HG02840 (cell line): ENCODE measurements at regions not wholly inside any gene's neighbourhood (a gene's known extent, or its start where the extent isn't known, plus 50 kb on each side); places are given as distances from the start of the nearest gene placed in this dataset.
"Not testable (repeated sequence)": the region's sequence is repeated elsewhere in the genome, so short reads cannot be mapped to it uniquely, and the experiment has no call there.

Experiments used
- ATAC-seq: cut with Tn5 transposase; IDR thresholded peaks from one replicate; pipeline ENCODE4 v1.9.1; 2021; ENCODE audit warnings: mild to moderate bottlenecking, moderate library complexity, moderate number of reproducible peaks; ENCODE audit not compliant: unreplicated experiment, low FRiP score

DNA sequence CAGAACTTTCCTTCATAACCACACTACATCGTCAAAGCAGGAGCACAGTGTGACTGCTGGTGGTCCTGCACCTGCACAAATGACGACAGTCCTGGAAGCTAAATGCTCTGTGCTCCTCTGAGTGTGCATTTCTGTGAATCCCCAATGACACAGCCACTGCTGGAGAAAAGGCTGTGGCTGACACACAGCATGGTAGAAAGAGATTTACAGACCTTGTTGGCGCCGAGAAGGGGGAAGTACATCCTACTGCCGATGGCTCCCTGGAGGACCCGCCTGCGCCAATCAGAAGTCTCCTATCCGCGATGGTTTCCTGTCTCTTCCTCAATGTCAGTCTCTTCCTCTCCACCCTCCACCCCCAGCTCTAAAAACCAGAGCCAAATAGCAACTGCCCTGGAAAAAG lies 115.4 kb upstream of the RAB4A start:
- ATAC-seq = no peak

DNA sequence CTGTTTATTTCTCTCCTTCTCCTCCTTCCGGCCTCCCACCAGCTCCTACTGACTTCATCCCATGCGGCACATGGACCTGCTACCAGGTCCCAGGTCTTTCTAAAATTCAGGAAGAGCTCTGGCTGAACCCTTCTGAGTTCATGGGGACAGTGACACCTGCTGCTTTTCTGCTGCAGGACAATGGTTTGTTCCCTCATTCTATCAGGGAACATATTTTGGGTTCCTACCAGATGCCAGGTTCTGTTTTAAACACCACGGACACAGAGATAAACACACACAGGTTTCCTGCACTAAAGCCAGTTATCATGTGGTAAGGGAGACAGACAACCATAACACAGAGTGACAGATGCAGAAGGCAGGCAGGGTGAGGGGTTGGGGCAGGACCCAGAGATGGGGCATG lies 114.0 kb upstream of the RAB4A start:
- no peak for ATAC-seq

DNA sequence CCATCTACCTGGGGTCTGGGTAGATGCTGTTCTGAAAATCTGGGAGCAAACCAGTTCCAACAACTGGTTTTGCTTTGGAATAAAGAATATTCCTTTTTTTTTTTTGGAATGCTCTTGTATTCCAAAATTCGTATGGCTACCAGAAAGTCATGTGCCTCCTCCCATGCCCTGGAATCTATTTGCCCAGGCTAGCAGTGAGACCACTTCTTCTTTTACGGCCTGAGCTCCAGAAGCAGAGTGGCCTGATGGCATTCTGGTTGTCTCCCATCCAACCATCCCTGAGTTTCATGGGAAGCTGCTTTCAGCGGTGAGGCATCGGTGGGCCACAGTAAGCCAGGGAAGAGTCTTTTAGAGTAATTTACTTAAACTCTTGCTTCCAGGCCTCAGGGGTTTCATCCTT lies 113.4 kb upstream of the RAB4A start:
- ATAC-seq = no peak

DNA sequence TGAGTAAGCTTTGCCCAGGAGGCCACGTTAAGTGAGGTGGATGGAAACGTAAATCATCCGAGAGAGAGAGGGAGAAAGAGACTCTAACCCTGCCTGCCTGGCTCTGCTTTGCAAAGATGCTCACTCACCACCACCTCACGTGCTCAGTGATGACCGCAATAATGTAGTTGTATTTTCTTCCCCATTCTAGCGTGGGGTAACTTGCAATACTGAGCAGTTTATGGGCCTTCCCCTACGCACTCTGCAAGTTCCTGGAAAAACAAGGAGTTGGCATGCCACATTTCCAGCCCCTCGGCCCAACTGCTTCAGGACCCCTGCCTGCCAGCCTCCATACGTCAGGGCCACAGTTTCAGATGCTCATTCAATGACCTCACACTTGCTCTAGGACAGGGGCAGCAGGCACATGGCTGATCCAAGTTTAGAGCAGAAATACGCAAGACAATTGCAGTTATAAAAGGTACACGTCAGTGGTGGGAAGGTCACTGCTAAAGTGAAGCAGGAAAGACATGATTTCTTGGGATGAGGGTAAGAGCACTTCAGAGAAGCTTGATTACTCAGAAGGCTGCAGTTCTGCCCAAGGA lies 112.5 kb upstream of the RAB4A start:
- no peak for ATAC-seq

DNA sequence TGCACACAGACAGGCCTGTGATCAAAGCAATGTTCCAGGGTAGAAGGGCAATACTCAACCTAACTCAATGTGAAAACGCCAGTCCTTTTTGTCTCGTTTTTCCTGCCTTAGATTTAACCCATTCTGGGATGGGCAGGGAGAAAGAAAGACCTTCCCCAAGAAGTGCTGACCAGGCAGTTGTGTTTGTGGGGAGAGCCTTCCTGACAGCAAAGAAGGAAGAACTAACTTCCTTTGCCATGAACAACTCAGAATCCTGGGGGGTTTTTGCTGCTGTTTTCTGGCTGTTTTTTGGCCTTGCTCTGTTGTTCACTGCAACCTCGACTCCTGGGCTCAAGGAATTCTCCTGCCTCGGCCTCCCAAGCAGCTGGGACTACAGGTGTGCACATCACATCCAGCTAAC lies 112.0 kb upstream of the RAB4A start:
- ATAC-seq = no peak

DNA sequence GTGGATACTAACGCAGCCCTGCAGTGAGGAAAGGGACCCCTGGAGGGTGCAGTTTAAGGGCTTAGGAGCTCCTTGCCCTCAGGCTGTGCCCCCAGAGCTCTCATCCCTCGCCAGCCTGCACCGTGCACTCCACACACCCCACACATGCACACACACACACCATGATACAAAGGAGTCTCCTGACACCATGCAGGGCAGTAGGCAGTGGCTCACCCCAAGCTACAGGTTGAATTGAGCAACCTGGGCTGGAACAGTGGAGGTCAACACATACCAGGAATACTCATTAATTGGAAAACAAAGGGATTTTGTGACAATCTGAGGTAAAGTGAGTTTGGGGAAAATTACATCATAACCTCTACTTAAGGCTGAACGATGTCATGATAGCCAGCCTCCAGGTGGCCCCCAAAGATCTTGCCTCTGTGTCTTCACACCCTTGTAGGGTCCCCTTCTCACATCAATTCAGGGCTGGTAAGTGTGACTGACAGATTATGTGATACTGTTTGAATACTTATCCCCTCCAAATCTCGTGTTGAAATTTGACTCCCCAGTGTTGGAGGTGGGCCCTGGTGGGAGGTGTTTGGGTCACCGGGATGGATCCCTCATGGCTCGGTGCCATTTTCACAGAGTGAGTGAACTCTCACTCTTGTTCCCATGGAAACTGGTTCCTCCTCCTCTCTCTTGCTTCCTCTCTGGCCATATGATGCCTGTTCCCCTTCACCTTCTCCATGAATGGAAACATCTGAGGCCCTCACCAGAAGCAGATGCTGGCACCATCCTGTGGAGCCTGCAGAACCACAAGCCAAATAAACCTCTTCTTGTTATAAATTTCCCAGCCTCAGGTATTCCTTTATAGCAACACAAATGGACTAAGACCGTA lies 111.0 kb upstream of the RAB4A start:
- ATAC-seq = no peak

DNA sequence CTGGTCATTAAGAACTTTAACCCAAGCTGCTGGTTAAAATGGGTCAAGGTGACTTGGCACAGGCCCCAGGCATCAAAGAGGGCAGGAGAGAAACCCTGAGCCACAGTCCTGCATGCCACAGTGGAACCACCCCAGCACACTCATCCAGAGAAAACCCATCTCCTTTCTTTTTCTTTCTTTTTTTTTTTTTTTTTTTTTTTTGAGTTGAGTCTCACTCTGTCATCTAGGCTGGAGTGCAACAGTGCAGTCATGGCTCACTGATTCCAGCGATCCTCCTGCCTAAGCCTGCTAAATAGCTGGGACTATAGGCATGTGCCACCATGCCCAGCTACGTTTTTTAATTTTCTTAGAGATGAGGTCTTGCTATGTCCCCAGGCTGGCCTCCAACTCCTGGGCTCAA lies 109.2 kb upstream of the RAB4A start:
- ATAC-seq = no peak

DNA sequence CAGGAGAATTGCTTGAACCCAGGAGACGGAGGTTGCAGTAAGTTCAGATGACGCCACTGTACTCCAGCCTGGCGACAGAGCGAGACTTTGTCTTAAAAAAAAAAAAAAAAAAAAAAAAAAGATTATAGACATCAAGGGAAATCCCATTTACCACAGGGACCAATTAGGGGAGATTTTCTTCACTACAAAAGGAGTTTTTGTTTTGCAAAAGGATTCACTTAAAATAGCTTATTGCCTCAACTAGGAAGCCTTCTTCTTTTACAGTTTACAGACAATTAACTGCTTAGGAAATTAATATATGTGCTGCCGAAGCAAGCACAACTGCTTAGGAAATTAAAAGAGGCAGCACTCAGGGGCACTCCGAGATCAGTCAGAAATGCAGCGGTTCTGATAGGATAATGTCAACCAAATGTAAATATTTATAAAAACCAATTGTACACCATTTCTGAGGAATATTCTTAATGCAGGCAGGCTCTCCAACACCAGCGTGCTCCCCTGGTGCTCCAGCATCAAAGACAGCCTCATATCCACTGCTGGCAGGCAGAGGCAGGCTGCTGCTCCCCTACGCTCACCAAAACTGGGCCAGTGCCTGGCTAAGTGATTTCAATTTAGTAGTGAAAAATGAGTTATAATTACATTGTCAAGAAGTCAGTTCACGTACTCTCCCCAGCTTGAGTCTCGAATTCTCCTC lies 107.9 kb upstream of the RAB4A start:
- ATAC-seq = no peak

DNA sequence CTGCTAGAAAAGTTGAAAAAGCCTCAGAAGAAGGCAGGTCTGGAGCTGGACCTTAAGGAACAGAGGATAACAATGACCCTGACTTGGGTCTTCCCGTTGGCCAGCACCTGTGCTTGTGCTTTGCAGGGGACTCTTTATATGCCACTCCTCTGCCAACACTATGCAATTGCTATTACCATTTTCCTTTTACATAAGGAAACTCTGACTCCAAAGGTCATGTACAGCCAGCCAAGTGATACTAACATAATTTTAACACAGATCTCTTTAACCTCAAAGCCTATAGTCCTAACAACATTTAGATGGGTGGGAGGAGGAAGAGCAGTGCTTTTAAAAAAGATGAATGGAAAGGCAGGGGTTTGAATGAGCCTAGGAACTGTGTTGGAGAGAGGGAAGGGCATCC lies 106.6 kb upstream of the RAB4A start:
- no peak for ATAC-seq

DNA sequence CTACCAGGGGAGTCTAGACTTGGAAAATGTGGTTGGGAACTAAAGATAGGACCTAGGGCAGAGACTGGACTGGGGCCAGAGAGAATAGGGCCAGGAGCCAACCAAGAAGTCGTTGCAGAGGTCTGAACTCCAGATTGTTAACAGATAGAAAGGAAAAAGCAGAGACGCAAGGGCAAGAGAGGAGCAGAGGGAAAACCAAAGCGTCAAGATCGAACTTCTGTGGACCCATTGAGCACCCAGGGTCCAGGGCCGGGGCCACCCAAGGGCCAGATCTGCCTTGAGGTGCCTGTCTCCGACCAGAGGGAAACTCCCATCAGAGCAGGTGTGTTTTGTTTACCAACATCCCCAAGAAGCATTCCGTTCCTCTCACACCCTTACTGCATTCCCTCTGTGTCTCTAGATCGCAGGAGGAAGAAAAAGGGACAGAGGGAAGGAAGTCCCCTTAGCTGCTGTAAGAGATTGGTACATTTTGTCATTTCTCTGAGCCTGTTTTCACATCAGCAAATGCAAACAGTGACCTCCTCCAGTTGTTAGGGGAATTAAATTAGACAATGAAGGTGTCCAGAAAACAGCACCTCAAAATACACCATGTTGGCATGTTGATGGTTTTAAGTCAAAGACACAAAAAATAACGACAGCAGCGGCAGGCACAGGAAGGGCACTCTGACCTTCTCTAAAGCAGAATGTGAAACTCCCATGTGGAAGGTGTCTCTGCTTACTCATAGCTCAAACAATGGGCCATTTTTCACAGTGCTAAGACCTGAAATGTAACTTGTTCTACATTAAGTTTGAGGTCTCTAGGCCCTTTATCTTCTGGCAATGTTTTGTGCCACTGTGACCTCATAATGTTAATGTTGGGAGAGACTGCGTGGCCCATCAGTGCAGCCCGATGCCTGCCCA lies 105.8 kb upstream of the RAB4A start:
- ATAC-seq = no peak

DNA sequence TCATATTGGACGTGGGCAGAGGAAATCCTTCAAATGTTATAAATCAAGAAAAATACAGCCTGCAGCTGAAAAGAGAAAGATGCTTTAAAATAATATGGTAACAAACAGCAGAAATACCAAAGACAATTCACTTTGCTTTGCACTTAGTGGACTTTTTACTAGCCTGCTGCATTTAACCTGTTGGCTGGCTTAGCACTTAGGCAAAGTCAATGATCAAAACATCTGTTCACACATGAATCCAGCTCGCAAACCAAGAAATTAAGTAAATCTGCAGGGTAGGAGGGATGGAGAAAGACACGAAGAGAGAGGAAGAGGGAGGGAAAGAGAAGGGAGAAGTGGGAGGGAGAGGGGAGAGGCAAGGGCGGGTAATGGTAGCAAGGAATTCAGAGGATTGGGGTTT lies 103.6 kb upstream of the RAB4A start:
- ATAC-seq = no peak

DNA sequence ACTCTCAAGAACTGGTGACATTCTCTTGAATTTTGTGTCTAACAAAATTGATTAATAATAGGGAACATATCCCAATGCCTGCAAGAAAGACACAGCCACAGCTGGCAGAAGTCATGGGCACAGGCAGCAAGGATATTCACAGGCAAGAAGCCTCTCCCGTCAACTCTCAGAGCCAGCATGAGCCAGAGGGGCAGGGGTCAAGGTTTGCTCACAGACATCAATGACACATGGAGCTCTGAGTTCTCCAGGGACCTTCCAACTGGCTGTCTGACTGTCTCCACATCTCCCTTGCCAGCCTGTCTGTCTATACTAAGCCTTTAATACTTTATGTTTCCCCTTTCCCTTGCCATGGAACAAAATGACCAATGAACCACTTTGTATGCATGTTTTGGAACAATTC lies 101.5 kb upstream of the RAB4A start:
- no peak for ATAC-seq

DNA sequence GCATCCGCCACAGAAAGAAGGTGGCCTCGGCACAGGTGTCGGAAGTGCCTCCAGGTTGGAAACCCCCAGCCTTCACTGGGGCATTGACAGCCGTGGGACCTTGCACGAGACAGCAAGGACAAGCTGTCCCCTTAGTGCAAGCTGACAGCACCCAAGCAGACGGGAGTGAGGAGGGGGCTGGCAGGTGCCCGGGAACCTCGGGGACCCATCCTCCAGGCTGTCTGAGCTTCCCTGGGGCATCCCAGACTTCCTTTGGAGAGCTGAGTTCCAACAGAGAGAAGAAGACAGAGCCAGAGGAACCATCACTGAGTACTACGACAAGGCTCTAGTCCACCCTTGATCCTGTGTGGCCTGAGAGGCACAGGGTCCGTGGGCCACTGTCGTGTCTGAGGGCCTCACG lies 100.6 kb upstream of the RAB4A start:
- no peak for ATAC-seq

DNA sequence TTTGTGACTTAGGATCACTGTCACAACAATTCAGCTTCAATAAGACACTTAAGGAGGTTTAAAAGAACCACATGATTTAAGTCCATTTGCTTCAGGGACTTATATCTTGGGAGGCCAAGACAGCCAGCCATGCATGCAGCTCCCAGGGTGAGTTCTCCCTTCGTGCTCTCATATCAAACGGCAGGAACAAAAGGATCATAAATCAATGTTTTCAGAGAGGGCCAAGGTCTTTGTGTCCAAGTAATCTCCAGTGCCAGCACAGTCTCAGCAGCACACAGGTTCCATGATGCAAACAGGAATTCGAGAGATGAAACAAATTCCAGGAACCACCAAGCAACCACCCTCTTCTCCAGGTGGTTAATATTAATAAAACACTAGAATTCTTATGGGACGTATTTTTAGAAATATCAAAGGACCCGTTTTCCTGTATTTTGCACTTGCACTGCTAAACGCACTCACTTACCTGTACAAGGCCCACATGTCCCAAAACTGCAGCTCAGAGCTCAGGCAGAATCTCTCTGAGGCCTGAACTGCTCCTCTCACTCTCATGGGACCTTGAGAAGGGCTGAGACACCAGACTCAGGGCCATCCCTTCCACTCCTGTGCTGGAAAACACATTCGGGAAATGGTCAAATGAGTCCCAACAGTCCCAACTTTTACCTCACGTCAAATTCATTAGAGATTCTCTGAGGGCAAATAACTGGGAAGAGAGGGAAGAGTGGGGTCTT lies 100.0 kb upstream of the RAB4A start:
- no peak for ATAC-seq

DNA sequence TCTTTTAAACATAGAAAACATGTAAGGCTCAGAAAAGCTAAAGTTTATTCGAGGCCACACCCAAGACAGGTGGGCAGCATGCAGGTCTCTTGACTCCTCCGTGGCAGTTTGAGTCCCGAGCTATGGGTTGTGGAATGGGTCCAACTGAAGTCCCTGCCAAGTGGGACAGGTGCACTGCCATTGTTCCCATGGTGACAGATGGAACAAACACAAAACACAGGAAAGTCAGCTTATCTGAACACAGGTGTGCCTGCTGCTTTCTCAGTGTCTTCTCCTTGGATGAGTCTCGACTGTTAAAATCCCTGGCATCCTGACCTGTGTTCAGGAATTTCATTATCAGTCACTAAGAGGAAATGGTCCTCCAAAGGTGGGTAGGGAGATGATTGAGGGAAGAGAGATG lies 99.0 kb upstream of the RAB4A start:
- ATAC-seq = no peak

DNA sequence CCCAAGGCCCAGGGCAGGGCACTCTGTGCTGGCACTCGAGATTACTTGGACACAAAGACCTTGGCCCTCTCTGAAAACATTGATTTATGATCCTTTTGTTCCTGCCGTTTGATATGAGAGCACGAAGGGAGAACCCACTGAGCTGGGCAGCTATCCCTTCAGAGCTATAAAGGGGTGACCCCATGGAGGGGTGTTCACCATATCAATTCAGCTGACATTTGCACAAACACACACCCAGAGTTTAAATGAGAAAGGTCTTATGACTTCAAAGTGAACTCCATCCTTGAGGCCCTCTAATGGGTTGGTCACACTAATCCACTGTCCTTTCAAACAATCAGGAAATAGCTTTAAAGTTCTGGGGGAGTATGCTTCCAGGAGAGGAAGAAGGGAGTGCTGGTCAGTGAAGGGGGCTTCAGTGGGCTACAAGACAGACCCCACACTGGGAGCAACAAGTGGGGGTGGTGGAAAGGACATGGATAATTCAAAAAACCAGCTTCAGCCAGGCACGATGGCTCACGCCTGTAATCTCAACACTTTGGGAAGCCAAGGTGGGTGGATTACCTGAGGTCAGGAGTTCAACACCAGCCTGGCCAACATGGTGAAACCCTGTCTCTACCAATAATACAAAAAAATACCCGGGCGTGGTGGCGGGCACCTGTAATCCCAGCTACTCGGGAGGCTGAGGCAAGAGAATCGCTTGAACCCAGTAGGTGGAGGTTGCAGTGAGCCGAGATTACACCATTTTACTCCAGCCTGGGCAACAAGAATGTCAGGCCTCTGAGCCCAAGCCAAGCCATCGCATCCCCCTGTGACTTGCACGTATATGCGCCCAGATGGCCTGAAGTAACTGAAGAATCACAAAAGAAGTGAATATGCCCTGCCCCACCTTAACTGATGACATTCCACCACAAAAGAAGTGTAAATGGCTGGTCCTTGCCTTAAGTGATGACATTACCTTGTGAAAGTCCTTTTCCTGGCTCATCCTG lies 97.1 kb upstream of the RAB4A start:
- ATAC-seq = not testable (repeated sequence)

DNA sequence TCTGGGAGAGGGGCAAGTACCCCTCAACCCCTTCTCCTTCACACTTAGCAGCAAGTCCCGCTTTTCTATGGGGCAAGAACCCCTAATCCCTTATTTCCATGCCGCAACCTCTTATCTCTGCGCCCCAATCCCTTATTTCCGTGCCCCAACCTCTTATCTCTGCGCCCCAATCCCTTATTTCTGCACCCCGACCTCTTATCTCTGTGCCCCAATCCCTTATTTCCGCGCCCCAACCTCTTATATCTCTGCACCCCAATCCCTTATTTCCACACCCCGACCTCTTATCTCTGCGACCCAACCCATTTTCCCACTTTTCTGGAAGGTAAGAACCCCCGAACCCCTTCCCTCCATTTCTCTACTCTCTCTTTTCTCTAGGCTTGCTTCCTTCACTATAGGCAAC lies 95.6 kb upstream of the RAB4A start:
- not testable (repeated sequence) for ATAC-seq

DNA sequence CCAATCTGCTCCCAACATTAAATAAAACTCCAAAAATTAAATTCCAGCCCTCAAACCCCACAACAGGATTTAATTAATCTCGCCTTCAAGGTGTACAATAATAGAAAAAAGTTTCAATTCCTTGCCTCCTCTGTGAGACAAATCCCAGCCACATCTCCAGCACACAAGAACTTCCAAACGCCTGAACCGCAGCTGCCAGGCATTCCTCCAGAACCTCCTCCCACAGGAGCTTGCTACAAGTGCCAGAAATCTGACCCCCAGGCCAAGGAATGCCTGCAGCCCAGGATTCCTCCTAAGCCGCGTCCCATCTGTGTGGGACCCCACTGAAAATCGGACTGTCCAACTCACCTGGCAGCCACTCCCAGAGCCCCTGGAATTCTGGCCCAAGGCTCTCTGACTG lies 94.5 kb upstream of the RAB4A start:
- ATAC-seq = not testable (repeated sequence)

DNA sequence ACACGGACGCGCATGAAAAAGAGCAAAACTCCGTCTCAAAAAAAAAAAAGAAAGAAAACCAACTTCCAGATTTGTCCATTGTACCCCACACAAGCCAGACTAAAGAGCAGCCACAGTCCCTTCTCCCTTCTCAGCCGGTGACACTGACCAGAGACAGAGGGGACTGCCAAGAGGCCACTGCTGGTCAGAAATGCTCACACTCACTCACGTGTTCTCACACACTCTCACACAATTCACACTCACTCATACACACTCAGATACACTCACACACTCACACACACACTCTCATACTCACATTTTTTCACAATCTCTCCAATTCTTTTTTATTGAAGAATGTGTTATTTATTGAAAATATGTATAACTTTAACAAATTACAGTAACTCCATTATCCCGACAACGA lies 90.8 kb upstream of the RAB4A start:
- ATAC-seq = no peak
